HG03520 (cell line): ENCODE measurements at regions not wholly inside any gene's neighbourhood (a gene's known extent, or its start where the extent isn't known, plus 50 kb on each side); places are given as distances from the start of the nearest gene placed in this dataset.
"Not testable (repeated sequence)": the region's sequence is repeated elsewhere in the genome, so short reads cannot be mapped to it uniquely, and the experiment has no call there.

Experiments
- ATAC-seq: cut with Tn5 transposase; IDR thresholded peaks from one replicate; pipeline ENCODE4 v1.9.1; 2021; ENCODE audit warnings: mild to moderate bottlenecking, moderate library complexity; ENCODE audit not compliant: unreplicated experiment

- no peak for ATAC-seq
Observed at GRCh38 chr10:8656261-8656660, 601.8 kb downstream of the GATA3 start.

- ATAC-seq, result no peak
Observed at GRCh38 chr10:8659982-8660381, 605.5 kb downstream of the GATA3 start.

GRCh38 chr10:8661886-8662285 is 607.4 kb downstream of the GATA3 start:
- ATAC-seq, result no peak

GRCh38 chr10:8663131-8663530 is 608.6 kb downstream of the GATA3 start:
- ATAC-seq, result no peak

- ATAC-seq, result no peak
Observed at GRCh38 chr10:8665322-8665721, 610.8 kb downstream of the GATA3 start.

- no peak for ATAC-seq
Observed at GRCh38 chr10:8670461-8670860, 616.0 kb downstream of the GATA3 start.

GRCh38 chr10:8674230-8674629 is 619.7 kb downstream of the GATA3 start:
- no peak for ATAC-seq

- no peak for ATAC-seq
Observed at GRCh38 chr10:8677642-8678041, 623.2 kb downstream of the GATA3 start.

GRCh38 chr10:8684916-8685315 is 630.4 kb downstream of the GATA3 start:
- not testable (repeated sequence) for ATAC-seq

- ATAC-seq, result no peak
Observed at GRCh38 chr10:8688881-8689280, 634.4 kb downstream of the GATA3 start.

GRCh38 chr10:8691498-8692017 is 637.1 kb downstream of the GATA3 start:
- no peak for ATAC-seq

- ATAC-seq, result not testable (repeated sequence)
Observed at GRCh38 chr10:8693635-8694034, 639.1 kb downstream of the GATA3 start.

- no peak for ATAC-seq
Observed at GRCh38 chr10:8696746-8697145, 642.3 kb downstream of the GATA3 start.

- no peak for ATAC-seq
Observed at GRCh38 chr10:8700689-8701088, 646.2 kb downstream of the GATA3 start.

- ATAC-seq, result no peak
Observed at GRCh38 chr10:8702181-8702580, 647.7 kb downstream of the GATA3 start.

GRCh38 chr10:8705415-8705814 is 650.9 kb downstream of the GATA3 start:
- ATAC-seq, result no peak

GRCh38 chr10:8712656-8713055 is 658.2 kb downstream of the GATA3 start:
- ATAC-seq, result no peak

- no peak for ATAC-seq
Observed at GRCh38 chr10:8719971-8720370, 665.5 kb downstream of the GATA3 start.

- no peak for ATAC-seq
Observed at GRCh38 chr10:8721650-8722049, 667.2 kb downstream of the GATA3 start.

GRCh38 chr10:8722835-8723234 is 668.3 kb downstream of the GATA3 start:
- no peak for ATAC-seq

- no peak for ATAC-seq
Observed at GRCh38 chr10:8725343-8725742, 670.9 kb downstream of the GATA3 start.

- no peak for ATAC-seq
Observed at GRCh38 chr10:8726084-8726778, 671.7 kb downstream of the GATA3 start.

GRCh38 chr10:8726779-8727084 is 672.2 kb downstream of the GATA3 start:
- ATAC-seq, result no peak
